GM21717 (cell line): ENCODE measurements at regions not wholly inside any gene's neighbourhood (a gene's known extent, or its start where the extent isn't known, plus 50 kb on each side); places are given as distances from the start of the nearest gene placed in this dataset.

Experiments used
- ATAC-seq: cut with Tn5 transposase; IDR thresholded peaks from one replicate; pipeline ENCODE4 v1.9.1; 2021; ENCODE audit warnings: mild to moderate bottlenecking, moderate library complexity; ENCODE audit not compliant: unreplicated experiment

DNA sequence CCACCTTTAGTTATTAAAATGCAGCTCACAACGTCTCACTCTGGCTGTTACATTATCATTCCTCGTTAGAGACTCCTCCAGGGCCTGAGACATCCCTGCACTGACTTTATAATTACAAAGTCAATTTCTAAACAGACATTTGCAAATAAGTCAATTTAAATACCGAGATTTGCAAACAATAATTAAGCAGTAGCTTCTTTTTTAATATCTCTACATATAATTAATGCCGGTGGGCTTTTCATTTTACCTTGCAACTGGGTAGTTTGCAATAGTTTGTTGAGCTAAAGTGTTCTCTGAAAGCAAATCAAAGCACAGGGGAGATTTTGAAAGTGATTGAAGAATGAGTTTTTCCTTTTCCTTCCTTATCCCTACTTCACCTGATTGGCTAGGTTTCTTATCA lies 154.4 kb downstream of the TLR4 start:
- ATAC-seq: no peak

DNA sequence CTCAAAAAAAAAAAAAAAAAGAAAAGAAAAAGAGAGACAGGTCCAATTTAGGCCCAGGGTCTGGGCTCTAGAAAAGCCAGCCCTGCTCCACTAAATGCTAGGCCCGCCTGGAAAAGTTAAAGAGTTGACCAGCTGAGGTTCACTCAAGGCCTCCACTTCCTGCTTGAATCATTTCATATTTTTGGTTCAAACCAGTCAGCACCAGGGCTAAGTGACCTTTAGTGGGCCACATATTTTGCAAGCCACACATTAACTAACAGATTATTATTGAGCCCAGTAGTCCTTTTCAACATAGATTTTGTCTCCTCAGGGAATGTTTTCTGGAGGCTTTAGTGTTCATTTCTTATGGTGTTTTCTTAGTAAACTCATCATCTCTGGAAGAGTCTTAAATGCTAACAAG lies 156.6 kb downstream of the TLR4 start:
- no peak for ATAC-seq

GRCh38 chr9:117864385-117865057 lies 160.3 kb downstream of the TLR4 start:
- no peak for ATAC-seq

DNA sequence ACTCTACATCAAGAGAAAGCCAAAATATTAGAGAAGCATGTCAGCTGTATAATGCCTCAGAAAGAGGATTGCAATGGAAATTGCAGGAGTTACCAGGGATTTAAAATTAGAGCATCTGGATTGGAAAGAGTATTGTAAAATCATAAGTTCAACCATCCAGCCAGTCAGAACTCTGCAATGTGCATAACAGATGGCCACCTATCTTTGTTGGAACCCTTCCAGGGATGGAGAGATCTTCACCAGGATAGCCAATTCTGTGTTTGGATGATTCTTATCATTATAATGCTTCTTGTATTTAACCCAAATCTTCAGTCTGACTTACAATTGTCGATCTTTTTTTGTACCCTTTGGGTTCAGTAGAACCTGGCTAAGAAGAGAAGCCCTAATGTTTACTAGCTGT lies 164.4 kb downstream of the TLR4 start:
- ATAC-seq: no peak

- ATAC-seq: no peak
These were observed 165.1 kb downstream of the TLR4 start for GRCh38 chr9:117869287-117869686.

GRCh38 chr9:117869712-117870111 lies 165.5 kb downstream of the TLR4 start:
- ATAC-seq: no peak

GRCh38 chr9:117873664-117874063 lies 169.5 kb downstream of the TLR4 start:
- ATAC-seq: no peak

DNA sequence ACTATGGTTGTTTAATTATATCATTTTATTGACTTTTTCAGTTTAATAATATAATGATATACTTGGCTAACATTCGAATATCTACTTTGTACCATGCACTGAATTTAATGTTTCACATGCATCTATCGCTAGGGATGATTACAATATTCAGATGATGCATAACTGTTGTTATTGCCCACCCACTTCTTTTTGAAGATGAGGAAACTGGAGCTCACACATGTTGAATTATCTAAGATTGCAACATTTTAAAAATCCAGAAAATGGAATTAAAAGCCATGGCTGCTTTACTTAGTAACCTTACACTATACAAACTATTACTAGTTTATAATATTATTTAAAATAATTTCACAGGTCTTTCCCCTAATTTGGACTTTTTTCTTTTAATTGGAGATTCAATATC lies 171.7 kb downstream of the TLR4 start:
- no peak for ATAC-seq

DNA sequence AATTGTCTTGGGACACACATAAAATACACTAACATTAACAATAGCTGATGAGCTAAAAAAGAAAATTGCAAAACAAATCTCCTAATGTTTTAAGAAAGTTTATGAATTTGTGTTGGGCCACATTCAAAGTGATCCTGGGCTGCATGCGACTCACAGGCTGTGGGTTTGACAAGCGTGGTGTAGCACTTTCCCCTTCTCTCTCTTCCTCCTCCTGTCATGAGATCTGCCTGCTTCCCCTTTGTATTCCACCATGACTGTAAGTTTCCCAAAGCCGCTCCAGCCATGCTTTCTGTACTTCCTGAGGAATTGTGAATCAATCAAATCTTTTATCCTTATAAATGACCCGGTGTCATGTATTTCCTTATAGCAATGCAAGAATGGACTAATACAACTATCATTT lies 178.0 kb downstream of the TLR4 start:
- ATAC-seq: no peak

- no peak for ATAC-seq
These were observed 182.4 kb downstream of the TLR4 start for GRCh38 chr9:117886616-117887015.

- no peak for ATAC-seq
These were observed 183.2 kb downstream of the TLR4 start for GRCh38 chr9:117887383-117887782.

- ATAC-seq: no peak
These were observed 183.7 kb downstream of the TLR4 start for GRCh38 chr9:117887941-117888340.

- ATAC-seq: no peak
These were observed 199.2 kb downstream of the TLR4 start for GRCh38 chr9:117903453-117903852.

GRCh38 chr9:117906763-117907162 lies 202.6 kb downstream of the TLR4 start:
- ATAC-seq: no peak

DNA sequence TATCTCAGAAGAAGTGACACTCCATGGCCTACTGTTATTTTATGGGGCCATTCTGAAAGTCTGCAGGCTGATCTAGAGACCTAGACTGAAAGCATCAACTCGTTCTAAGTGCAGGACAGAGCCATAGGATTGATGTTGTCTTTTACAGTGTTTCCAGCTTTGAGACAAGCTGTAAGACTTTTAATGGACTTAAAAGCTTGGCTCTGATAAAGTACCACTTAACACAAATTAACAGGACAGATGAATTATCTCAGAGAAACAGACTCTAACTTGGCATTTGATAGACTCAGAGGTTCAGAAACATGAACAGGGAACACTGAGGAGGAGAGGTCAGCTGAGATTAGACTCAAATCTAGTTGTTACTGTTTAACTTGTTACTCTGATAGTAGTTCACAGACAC lies 203.2 kb downstream of the TLR4 start:
- ATAC-seq: no peak

DNA sequence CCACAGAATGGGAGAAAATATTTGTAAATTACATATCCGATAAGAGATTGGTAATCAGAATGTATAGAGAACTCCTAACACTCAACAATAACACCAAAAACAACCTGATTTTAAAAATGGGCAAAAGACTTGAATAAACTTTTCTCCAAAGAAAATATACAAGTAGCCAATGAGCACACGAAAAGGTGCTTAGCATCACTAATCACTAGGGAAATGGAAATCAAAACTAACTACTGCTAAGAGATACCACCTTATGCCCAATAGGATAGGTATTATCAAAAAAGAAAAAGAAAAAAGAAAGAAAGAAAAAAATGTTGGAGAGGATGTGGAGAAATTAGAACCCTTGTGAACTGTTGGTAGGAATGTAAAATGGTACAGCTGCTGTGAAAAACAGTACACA lies 212.1 kb downstream of the TLR4 start:
- ATAC-seq: no peak

- no peak for ATAC-seq
These were observed 213.7 kb downstream of the TLR4 start for GRCh38 chr9:117917873-117918272.

GRCh38 chr9:117919538-117919937 lies 215.3 kb downstream of the TLR4 start:
- no peak for ATAC-seq

DNA sequence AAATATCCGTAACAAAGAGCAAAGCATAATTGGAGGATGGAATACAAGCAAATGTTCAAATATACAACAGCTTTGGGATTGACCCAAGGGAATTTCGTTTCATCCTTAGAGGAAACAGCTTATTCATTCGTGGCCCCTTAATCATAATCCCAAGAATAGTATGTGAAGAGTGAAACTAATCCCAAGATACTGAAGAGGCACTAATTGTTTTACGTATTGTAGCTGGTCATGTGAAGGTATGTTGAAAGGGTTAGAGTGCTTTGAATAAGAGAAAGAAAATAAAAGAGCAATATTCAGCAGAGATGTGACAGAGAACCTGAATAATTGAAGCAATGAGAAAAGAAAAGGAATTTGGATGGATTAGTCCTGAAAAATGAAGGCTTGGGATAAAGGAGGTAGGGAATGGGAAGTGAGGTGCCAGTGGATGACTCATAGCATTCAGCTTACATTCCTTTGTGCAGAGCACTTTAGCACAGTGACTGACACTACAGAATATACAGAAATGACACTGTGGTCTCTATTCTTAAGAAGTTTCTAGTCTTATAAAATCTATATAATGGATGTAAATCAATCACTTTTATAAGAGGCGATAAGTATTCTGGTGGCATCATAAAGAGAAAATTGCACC lies 221.9 kb downstream of the TLR4 start:
- ATAC-seq: no peak

DNA sequence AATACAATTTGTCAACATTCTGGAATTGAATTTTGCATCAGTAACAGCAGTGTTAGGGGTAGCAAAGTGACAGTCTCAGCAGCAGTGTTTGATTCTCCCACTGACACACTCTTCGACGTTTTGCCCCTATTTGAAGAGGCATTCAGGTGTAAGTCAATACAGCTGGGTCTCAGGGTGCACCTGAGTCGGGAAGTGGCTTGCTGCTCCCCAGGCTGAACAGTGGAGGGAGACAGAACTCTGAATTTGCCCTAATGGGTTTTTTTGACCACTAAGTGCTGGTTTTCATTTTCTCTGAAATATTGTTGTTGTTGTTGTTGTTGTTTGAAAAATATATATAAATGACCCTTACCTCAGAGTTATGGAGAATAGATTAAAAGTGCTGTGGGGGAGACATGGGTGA lies 223.2 kb downstream of the TLR4 start:
- ATAC-seq: no peak

GRCh38 chr9:117929868-117930267 lies 225.7 kb downstream of the TLR4 start:
- ATAC-seq: no peak

- no peak for ATAC-seq
These were observed 228.4 kb downstream of the TLR4 start for GRCh38 chr9:117932585-117932984.
